H1 (cell line): ENCODE measurements at regions not wholly inside any gene's neighbourhood (a gene's known extent, or its start where the extent isn't known, plus 50 kb on each side); places are given as distances from the start of the nearest gene placed in this dataset.

Source experiments
- CTCF ChIA-PET: fragments of 300-600 bp; sonication (Branson Sonifier 250); formaldehyde crosslinking; loops from one replicate; lab custom pipeline; 2021; ENCODE audit not compliant: partially characterized antibody; lab: Charles Lee
- POLR2A ChIA-PET: fragments of 300-600 bp; sonication (Branson Sonifier 250); formaldehyde crosslinking; loops from one replicate; lab custom pipeline; 2021; ENCODE audit warnings: inconsistent platforms; ENCODE audit not compliant: partially characterized antibody; lab: Charles Lee
- DNase-seq, 2 experiments: peaks; one replicate each; pipeline versions ENCODE4 v3.0.0 to v3.0.0-alpha.2; 2010 to 2022; ENCODE audit warnings: low spot score in 2 of 2, low read depth in 1 of 2, mixed read lengths in 1 of 2
- FAIRE-seq: peaks from 2 replicates; lab custom pipeline; 2011; peaks lifted over from hg19 to GRCh38; lab: Jason Lieb, UNC
- H2AFZ ChIP-seq: 2 replicates; pipeline ENCODE4 v1.8.1; 2012; ENCODE audit warnings: low read length, inconsistent platforms
- H2AK5ac ChIP-seq: 2 replicates; pipeline ENCODE4 v1.6.1; 2013; ENCODE audit warnings: low read depth, low read length
- H2BK120ac ChIP-seq: replicated peaks from 2 replicates; pipeline ENCODE3; 2013; ENCODE audit warnings: low read depth, low read length, inconsistent platforms
- H2BK12ac ChIP-seq: 2 replicates; pipeline ENCODE4 v1.6.1; 2013; ENCODE audit warnings: low read depth, low read length
- H2BK15ac ChIP-seq: 2 replicates; pipeline ENCODE4 v1.6.1; 2013; ENCODE audit warnings: low read length
- H2BK20ac ChIP-seq: 2 replicates; pipeline ENCODE4 v1.6.1; 2013; ENCODE audit warnings: low read length
- H2BK5ac ChIP-seq: 2 replicates; pipeline ENCODE4 v1.6.1; 2013; ENCODE audit warnings: low read depth, low read length
- H3K14ac ChIP-seq: 2 replicates; pipeline ENCODE4 v1.6.1; 2013; ENCODE audit warnings: inconsistent platforms; ENCODE audit not compliant: insufficient read length
- H3K18ac ChIP-seq: 2 replicates; pipeline ENCODE4 v1.6.1; 2013; ENCODE audit warnings: low read length; ENCODE audit errors: extremely low read depth
- H3K23ac ChIP-seq: 2 replicates; pipeline ENCODE4 v1.6.1; 2013; ENCODE audit warnings: inconsistent platforms; ENCODE audit not compliant: insufficient read length
- H3K23me2 ChIP-seq: 2 replicates; pipeline ENCODE4 v1.6.1; 2013; ENCODE audit warnings: low read depth, low read length
- H3K27ac ChIP-seq: 2 replicates; pipeline ENCODE4 v1.6.1; 2011; ENCODE audit warnings: low read depth, low read length, inconsistent platforms
- H3K27me3 ChIP-seq, 4 experiments: replicated peaks in 1 of 4; 1 replicate in 1 of 4; 2 replicates in 3 of 4; pipeline versions ENCODE4 v1.6.1 to v1.8.1; 2011 to 2013; ENCODE audit warnings: low read length in 3 of 4, mild to moderate bottlenecking in 3 of 4, inconsistent platforms in 2 of 4, mixed read lengths in 2 of 4, moderate library complexity in 1 of 4; ENCODE audit not compliant: control insufficient read depth in 3 of 4, insufficient read depth in 3 of 4; ENCODE audit errors: extremely low read depth in 1 of 4
- H3K36me3 ChIP-seq, 4 experiments: 2 replicates each; pipeline versions ENCODE4 v1.6.1 to v1.8.1; 2011 to 2013; ENCODE audit warnings: mild to moderate bottlenecking in 4 of 4, low read length in 3 of 4, moderate library complexity in 2 of 4, control low read depth in 1 of 4, inconsistent platforms in 1 of 4; ENCODE audit not compliant: insufficient read depth in 4 of 4, control insufficient read depth in 2 of 4
- H3K4ac ChIP-seq: replicated peaks from 2 replicates; pipeline ENCODE3; 2013; ENCODE audit warnings: low read length, low read depth, mixed read lengths, inconsistent platforms; ENCODE audit not compliant: insufficient read length
- H3K4me1 ChIP-seq, 4 experiments: replicated peaks in 1 of 4; 1 replicate in 1 of 4; 2 replicates in 3 of 4; pipeline versions ENCODE4 v1.6.1 to v1.8.1; 2011 to 2013; ENCODE audit warnings: low read length in 3 of 4, inconsistent platforms in 2 of 4, mixed read lengths in 1 of 4; ENCODE audit not compliant: insufficient read depth in 4 of 4, control insufficient read depth in 3 of 4
- H3K4me2 ChIP-seq, 2 experiments: 2 replicates each; pipeline versions ENCODE4 v1.6.1 to v1.8.1; 2011 to 2013; ENCODE audit warnings: low read depth in 2 of 2, low read length in 2 of 2, control low read depth in 1 of 2, inconsistent platforms in 1 of 2, mild to moderate bottlenecking in 1 of 2; ENCODE audit not compliant: insufficient read depth in 1 of 2
- H3K4me3 ChIP-seq, 4 experiments: fragments of 200-600, 300-600 bp in 1 of 4; sonication (generic), shearing (Covaris generic), sonication (Bioruptor Twin) in 1 of 4; 2 replicates each; pipeline versions ENCODE4 v1.5.1 to v1.8.1; 2011 to 2016; ENCODE audit warnings: low read length in 4 of 4, low read depth in 3 of 4, control low read depth in 2 of 4, inconsistent platforms in 2 of 4, mild to moderate bottlenecking in 2 of 4, mixed read lengths in 1 of 4, moderate library complexity in 1 of 4; ENCODE audit not compliant: insufficient read depth in 2 of 4; ENCODE audit errors: extremely low read depth in 1 of 4
- H3K56ac ChIP-seq: replicated peaks from 2 replicates; pipeline ENCODE3; 2013; ENCODE audit warnings: low read depth, mild to moderate bottlenecking, mixed read lengths, low read length, inconsistent platforms; ENCODE audit not compliant: insufficient read length
- H3K79me1 ChIP-seq: 2 replicates; pipeline ENCODE4 v1.6.1; 2013; ENCODE audit warnings: low read depth, low read length, control low read depth
- H3K79me2 ChIP-seq, 2 experiments: 2 replicates each; pipeline versions ENCODE4 v1.6.1 to v1.8.1; 2012 to 2013; ENCODE audit warnings: low read length in 2 of 2, mild to moderate bottlenecking in 2 of 2, inconsistent platforms in 1 of 2; ENCODE audit not compliant: insufficient read depth in 2 of 2, control insufficient read depth in 1 of 2
- H3K9ac ChIP-seq, 4 experiments: replicated peaks in 1 of 4; 1 replicate in 1 of 4; 2 replicates in 3 of 4; pipeline versions ENCODE4 v1.6.1 to v1.8.1; 2011 to 2013; ENCODE audit warnings: low read depth in 3 of 4, low read length in 3 of 4, control low read depth in 2 of 4, mild to moderate bottlenecking in 2 of 4, moderate library complexity in 2 of 4, inconsistent platforms in 1 of 4; ENCODE audit errors: extremely low read depth in 1 of 4
- H3K9me3 ChIP-seq, 2 experiments: 2 replicates each; pipeline versions ENCODE4 v1.6.1 to v1.8.1; 2012 to 2013; ENCODE audit warnings: mild to moderate bottlenecking in 2 of 2, moderate library complexity in 2 of 2, control low read depth in 1 of 2, inconsistent platforms in 1 of 2, low read depth in 1 of 2, low read length in 1 of 2, mixed read lengths in 1 of 2; ENCODE audit not compliant: insufficient read depth in 2 of 2
- H4K20me1 ChIP-seq, 2 experiments: replicated peaks in 1 of 2; 2 replicates each; pipeline versions ENCODE3 to v1.8.1; 2011 to 2013; ENCODE audit warnings: inconsistent platforms in 2 of 2, low read length in 2 of 2, mild to moderate bottlenecking in 1 of 2; ENCODE audit not compliant: insufficient read depth in 2 of 2, control insufficient read depth in 1 of 2
- H4K5ac ChIP-seq: 2 replicates; pipeline ENCODE4 v1.6.1; 2013; ENCODE audit warnings: low read length, low read depth, mixed read lengths, inconsistent platforms; ENCODE audit not compliant: insufficient read length
- H4K8ac ChIP-seq: 2 replicates; pipeline ENCODE4 v1.8.0; 2013; ENCODE audit warnings: mild to moderate bottlenecking, moderate library complexity, low read length, inconsistent platforms; ENCODE audit not compliant: insufficient read depth; ENCODE audit errors: extremely low read depth
- H4K91ac ChIP-seq: replicated peaks from 2 replicates; pipeline ENCODE3; 2013; ENCODE audit warnings: low read length, mixed read lengths, inconsistent platforms; ENCODE audit not compliant: insufficient read length
- WGBS, 2 experiments: shearing (Covaris generic) in 1 of 2; methylation state at CpG; one replicate each; pipeline versions ENCODE4 v1.1.6 to v1.1.7; 2013 to 2015; ENCODE audit warnings: low lambda C conversion rate in 2 of 2, mixed read lengths in 2 of 2, inconsistent platforms in 1 of 2, low coverage in 1 of 2, missing lambda C conversion rate in 1 of 2; ENCODE audit not compliant: insufficient replicate concordance in 2 of 2, insufficient coverage in 1 of 2, insufficient read length in 1 of 2; ENCODE audit errors: extremely low coverage in 1 of 2, missing lambda C conversion rate in 1 of 2; 5-methylcytosine and 5-hydroxymethylcytosine counted together
- TF ChIP-seq, protein P1 (sequence below): fragments of 300-600 bp; sonication (generic); IDR thresholded peaks from 2 replicates; pipeline ENCODE4 v1.7.1; 2012; ENCODE audit warnings: low read length, moderate library complexity, mild to moderate bottlenecking, inconsistent platforms; ENCODE audit not compliant: insufficient replicate concordance

DNA sequence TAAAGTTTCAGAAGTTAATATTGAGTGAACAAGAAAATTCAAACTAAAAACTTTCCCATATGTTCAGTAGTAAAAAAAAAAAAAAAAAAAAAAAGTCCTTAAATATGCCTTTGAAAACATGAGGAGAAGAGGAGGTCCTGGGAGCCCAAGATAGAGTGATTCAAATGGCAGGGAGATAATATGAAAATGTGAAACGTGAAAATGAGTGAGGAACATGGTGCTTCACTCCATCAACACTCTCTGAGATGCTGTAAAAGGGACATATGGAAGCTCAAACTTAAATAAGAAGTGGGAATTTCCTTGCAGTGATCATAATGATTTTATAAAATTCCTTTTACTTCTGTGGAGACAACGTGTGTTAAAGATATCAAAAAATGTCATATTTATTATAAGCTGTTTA is 423.9 kb downstream of the PABPC4L start:
- no peak for FAIRE-seq
- Histone ChIP-seq H3K9ac (no peak overlapping the region), H3K23me2 (no peaks in the 10 kb centered on the region), H2BK120ac (no peak overlapping the region), H3K56ac (no peak overlapping the region), H2BK20ac (no peak overlapping the region), H4K91ac (no peak overlapping the region), H2BK12ac (no peak overlapping the region), H2BK5ac (no peak overlapping the region), H3K36me3 (no peaks in the 10 kb centered on the region), H2AK5ac (no peak overlapping the region), H2AFZ (no peak overlapping the region), H3K23ac (no peak overlapping the region), H3K27me3 (no peaks in the 10 kb centered on the region), H3K4ac (no peak overlapping the region), H4K20me1 (no peaks in the 10 kb centered on the region), H3K4me2 (no peak overlapping the region), H3K14ac (no peak overlapping the region), H3K4me3 (no peak overlapping the region), H3K79me2 (no peaks in the 10 kb centered on the region), H4K8ac (no peak overlapping the region), H2BK15ac (no peak overlapping the region), H4K5ac (no peak overlapping the region), H3K4me1 (no peaks in the 10 kb centered on the region), H3K18ac (no peak overlapping the region), H3K79me1 (no peaks in the 10 kb centered on the region), H3K9me3 (peaks cover 1 to 2% of the 10 kb centered on the region in 2 experiments; a peak in 1 of 4 replicates), H3K27ac (no peak overlapping the region)
- no peak for DNase-seq
- CTCF ChIA-PET: interaction anchor here (1.0 kb wide), 1 partner anchor 631 kb away, joined by 3 read pairs; no protein-coding TSS in a partner anchor
- POLR2A ChIA-PET: no interaction called here
- 98% methylated on average over 2 of the region's 2 CpGs; no CpG with 5 or more reads in 1 of the 2 experiments for WGBS, 2 experiments
- TF ChIP-seq, protein P1, sequence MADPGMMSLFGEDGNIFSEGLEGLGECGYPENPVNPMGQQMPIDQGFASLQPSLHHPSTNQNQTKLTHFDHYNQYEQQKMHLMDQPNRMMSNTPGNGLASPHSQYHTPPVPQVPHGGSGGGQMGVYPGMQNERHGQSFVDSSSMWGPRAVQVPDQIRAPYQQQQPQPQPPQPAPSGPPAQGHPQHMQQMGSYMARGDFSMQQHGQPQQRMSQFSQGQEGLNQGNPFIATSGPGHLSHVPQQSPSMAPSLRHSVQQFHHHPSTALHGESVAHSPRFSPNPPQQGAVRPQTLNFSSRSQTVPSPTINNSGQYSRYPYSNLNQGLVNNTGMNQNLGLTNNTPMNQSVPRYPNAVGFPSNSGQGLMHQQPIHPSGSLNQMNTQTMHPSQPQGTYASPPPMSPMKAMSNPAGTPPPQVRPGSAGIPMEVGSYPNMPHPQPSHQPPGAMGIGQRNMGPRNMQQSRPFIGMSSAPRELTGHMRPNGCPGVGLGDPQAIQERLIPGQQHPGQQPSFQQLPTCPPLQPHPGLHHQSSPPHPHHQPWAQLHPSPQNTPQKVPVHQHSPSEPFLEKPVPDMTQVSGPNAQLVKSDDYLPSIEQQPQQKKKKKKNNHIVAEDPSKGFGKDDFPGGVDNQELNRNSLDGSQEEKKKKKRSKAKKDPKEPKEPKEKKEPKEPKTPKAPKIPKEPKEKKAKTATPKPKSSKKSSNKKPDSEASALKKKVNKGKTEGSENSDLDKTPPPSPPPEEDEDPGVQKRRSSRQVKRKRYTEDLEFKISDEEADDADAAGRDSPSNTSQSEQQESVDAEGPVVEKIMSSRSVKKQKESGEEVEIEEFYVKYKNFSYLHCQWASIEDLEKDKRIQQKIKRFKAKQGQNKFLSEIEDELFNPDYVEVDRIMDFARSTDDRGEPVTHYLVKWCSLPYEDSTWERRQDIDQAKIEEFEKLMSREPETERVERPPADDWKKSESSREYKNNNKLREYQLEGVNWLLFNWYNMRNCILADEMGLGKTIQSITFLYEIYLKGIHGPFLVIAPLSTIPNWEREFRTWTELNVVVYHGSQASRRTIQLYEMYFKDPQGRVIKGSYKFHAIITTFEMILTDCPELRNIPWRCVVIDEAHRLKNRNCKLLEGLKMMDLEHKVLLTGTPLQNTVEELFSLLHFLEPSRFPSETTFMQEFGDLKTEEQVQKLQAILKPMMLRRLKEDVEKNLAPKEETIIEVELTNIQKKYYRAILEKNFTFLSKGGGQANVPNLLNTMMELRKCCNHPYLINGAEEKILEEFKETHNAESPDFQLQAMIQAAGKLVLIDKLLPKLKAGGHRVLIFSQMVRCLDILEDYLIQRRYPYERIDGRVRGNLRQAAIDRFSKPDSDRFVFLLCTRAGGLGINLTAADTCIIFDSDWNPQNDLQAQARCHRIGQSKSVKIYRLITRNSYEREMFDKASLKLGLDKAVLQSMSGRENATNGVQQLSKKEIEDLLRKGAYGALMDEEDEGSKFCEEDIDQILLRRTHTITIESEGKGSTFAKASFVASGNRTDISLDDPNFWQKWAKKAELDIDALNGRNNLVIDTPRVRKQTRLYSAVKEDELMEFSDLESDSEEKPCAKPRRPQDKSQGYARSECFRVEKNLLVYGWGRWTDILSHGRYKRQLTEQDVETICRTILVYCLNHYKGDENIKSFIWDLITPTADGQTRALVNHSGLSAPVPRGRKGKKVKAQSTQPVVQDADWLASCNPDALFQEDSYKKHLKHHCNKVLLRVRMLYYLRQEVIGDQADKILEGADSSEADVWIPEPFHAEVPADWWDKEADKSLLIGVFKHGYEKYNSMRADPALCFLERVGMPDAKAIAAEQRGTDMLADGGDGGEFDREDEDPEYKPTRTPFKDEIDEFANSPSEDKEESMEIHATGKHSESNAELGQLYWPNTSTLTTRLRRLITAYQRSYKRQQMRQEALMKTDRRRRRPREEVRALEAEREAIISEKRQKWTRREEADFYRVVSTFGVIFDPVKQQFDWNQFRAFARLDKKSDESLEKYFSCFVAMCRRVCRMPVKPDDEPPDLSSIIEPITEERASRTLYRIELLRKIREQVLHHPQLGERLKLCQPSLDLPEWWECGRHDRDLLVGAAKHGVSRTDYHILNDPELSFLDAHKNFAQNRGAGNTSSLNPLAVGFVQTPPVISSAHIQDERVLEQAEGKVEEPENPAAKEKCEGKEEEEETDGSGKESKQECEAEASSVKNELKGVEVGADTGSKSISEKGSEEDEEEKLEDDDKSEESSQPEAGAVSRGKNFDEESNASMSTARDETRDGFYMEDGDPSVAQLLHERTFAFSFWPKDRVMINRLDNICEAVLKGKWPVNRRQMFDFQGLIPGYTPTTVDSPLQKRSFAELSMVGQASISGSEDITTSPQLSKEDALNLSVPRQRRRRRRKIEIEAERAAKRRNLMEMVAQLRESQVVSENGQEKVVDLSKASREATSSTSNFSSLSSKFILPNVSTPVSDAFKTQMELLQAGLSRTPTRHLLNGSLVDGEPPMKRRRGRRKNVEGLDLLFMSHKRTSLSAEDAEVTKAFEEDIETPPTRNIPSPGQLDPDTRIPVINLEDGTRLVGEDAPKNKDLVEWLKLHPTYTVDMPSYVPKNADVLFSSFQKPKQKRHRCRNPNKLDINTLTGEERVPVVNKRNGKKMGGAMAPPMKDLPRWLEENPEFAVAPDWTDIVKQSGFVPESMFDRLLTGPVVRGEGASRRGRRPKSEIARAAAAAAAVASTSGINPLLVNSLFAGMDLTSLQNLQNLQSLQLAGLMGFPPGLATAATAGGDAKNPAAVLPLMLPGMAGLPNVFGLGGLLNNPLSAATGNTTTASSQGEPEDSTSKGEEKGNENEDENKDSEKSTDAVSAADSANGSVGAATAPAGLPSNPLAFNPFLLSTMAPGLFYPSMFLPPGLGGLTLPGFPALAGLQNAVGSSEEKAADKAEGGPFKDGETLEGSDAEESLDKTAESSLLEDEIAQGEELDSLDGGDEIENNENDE: no peak
